H4 (cell line): ENCODE measurements at regions not wholly inside any gene's neighbourhood (a gene's known extent, or its start where the extent isn't known, plus 50 kb on each side); places are given as distances from the start of the nearest gene placed in this dataset.
"Not testable (repeated sequence)": the region's sequence is repeated elsewhere in the genome, so short reads cannot be mapped to it uniquely, and the experiment has no call there.

ENCODE experiments used
- DNase-seq: peaks from one replicate; pipeline ENCODE4 v3.0.0-alpha.2; 2015; ENCODE audit warnings: low spot score

DNA sequence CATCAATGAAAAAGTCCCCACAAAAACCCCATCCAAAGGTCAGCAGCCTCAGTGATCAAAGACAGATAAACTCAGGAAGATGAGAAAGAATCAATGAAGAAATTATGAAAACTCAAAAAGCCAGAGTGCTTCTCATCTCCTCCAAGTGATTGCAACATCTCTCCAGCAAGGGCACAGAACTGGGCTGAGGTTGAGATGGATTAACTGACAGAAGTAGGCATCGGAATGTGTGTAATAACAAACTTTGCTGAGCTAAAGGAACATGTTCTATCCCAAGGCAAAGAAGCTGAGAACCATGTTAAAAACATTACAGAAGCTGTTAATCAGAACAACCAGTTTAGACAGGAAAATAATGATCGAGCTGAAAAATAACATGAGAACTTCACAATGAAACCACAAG is 442.8 kb upstream of the SYT4 start:
- peak; percentile 4 for DNase-seq

DNA sequence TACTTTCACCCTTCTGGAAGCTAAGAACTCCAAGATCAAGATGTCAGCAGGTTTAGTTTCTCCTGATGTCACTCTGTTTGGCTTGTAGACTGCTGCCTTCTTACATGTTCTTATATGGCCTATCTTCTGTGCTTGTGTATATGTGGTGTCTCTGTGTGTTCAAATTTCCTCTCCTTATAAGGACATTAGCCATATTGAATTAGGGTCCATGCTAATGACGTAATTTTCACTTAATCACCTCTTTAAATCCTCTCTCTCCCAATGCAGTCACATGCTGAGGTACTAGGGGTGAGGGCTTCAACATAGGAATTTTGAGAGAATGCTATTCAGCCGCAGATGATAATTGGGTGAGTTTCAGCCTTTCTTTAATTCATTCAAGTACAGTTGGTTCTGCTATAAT is 458.3 kb upstream of the SYT4 start:
- DNase-seq, result peak; percentile 12

DNA sequence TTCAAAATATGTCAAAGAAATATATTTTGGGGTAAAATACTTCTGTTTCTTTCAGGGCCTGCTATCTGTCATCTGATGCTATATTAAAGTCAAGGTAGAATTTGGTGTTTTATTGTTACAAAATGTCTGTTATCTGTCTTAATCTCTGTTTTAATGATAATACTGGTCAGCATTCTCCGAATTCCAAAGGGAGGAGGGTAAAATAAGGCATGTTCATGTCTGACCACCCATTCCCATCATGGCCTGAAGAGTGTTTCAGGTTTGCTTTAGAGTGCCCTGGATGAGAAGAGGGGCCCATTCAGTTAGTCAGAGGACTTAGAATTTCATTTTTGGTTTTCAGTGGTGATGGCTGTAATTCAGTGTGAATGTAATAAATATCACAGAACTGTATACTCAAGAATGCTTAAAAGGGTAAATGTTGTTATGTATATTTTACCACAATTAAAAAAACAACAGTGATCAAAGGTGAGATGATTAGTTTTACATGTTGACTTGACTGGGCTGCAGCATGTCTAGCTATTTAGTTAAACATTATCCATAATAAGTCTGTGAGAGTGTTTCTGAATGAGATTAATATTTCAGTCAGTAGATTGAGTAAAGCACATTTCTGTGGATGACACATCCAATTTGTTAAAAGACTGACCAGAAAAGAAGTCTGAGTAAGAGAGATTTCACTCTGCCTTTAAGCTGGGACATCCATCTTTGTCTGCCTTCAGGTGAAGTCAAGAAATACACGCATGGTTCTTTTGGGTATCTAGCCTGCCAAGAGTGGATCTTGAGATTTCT is 467.9 kb upstream of the SYT4 start:
- no peak for DNase-seq

DNA sequence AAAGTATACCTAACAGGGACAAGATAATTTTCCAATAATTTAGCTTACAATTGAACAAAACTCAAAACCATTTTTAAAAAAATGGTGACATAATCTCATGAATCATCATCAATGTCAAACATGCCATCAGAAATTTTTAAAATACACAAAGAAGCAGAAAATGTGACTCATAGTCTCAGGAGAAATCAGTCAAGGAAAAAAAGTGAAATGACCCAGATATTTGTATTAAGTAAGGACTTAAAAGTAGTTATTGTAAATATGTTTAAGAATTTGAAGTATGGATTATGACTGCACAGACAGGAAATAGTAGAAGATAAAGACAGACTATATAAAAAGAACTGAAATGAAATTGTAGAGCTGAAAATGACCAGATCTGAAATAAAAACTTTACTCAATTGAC is 473.9 kb upstream of the SYT4 start:
- no peak for DNase-seq

DNA sequence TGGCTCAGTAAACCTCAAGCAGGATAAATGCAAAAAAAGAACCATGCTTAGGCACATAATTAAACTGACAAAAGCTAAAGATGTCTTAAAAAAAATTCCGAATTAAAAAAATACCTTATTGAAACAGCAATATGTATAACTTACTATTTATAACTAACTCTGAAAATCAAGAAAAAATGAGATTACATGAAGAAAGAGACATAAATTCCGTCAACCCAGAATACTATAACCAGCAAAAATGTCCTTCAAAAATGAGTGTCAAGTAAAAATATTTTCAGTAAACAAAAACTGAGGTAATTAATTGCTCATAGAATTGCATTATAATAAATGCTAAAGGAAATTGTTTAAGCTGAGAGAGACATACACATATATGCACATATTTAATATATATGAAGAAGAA is 474.5 kb upstream of the SYT4 start:
- DNase-seq, result no peak

DNA sequence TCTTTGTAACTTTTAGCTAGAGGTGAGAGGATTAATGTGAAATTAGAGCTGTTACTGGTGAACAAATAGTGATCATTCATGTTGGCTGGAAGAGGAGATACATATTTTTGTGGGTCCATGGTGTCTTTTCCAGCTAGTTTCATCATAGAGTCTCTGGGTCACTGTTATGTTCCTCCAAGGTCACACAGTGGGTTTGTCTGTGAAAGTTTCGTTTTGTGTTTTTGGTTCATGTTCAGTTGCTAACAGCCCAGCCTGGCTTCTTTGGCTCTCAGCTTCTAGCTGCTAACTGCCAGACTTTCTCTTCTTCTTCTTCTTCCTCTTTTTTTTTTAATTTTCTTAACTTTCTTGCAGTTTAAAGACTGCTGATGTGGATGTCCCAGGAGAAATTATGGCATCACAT is 480.0 kb upstream of the SYT4 start:
- DNase-seq, result no peak

DNA sequence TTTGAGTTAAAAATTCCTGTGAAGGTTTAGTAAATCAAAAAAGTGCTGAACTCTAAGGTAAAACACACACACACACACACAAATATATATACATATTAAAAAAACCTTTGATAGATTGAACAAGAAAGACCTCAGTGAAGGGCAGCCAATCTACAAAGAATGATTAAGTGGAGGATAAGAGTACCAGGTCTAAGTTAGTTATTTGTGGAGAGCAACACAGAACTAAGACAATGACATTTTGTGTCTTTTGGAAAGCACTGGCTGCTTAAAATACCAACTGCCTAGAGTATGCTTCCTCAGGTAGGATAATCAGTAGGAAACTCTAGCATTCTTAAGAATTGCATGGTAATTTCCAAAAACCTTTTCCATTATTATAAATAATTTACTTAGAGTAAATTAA is 481.4 kb upstream of the SYT4 start:
- DNase-seq, result no peak

DNA sequence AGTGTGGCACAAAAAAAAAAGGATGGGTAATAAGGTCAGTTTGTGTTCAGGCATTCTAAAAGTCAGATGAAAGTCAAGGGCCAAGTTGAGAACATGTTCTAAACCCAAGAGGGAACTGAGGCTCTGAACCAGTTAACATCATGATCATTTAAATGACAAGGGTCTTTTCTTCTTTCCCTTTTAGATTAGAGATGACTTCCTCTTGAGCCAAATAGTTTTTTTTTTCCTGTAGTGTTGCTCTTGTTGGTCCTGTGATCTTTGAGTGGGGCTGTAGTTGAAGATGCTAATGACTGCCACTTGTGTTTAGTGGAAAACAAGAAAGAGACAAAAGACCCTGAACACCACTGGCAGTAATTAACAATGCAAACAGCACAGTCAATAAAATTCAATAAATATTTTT is 482.7 kb upstream of the SYT4 start:
- DNase-seq, result no peak

DNA sequence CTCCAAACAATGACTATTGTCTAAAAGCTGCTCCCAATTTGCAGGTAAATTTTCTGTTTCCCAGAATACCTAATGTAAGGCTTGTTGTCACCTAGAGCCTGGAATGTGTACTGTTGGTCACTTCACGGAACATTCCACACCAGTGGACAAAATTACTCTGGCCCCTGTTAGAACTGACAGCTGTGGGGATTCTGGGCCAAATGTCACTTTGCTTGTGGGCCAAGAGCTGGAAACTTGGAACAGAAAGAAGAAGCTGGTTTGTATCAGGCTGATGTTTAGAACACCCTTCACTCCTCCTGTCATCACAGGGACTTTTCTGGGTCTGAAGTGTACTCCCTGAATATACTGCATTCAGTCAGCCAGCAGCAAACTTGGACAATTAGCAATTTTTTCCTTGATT is 495.6 kb upstream of the SYT4 start:
- no peak for DNase-seq

DNA sequence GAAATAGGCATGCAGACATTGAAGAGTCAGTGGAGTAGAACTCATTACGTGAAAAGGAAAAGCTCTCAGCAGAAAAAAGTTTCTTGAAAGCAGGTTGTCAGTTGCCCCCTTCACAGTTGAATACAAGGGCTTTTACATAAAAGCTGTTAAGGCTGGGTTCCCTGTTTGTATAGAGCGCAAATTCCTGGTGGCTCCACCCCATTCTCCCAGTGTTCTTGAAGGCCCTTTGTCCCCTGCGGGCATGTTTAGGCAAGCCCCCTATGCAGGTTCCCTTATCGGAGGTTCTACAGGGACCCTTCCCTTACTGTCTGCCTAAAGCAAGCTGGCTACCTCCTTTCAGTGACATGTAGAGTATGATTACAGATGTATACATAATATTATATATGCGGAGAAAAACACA is 497.2 kb upstream of the SYT4 start:
- no peak for DNase-seq

DNA sequence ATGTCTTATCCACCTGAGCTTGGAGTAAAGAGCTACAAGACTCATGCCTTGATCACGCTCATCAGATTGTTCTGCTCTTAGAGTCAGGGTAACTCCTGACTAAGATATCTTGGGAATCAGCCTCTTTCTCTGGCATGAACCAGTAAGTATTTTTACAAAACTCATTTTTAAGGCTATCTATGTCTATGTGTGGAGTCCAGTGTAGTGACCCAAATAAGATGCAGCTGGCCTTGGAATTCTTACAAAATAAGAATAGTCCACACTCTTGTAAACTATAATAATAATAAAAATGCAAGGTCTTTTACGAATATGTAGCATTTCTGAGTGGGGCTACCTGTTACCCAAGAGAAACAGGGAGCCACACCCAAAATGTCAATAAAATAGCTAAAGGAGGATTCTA is 498.3 kb upstream of the SYT4 start:
- no peak for DNase-seq

DNA sequence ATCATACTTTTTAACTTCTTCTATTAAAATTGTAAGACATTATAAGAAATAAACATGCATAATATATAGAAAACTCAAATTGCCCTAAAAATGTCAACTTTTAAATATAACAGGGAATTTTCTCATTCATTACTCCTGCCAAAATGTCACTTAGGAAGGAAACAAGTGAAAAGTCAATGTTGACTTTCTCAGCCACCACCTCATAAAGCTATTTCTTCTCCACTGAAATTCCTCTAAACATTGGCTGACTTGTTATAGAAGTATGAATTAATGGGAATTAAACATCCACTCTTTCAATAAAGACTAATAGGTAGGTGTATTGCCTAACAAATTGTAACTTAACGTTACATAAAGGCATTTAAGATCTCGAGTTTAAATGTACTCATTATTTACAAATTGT is 499.7 kb upstream of the SYT4 start:
- DNase-seq, result no peak

DNA sequence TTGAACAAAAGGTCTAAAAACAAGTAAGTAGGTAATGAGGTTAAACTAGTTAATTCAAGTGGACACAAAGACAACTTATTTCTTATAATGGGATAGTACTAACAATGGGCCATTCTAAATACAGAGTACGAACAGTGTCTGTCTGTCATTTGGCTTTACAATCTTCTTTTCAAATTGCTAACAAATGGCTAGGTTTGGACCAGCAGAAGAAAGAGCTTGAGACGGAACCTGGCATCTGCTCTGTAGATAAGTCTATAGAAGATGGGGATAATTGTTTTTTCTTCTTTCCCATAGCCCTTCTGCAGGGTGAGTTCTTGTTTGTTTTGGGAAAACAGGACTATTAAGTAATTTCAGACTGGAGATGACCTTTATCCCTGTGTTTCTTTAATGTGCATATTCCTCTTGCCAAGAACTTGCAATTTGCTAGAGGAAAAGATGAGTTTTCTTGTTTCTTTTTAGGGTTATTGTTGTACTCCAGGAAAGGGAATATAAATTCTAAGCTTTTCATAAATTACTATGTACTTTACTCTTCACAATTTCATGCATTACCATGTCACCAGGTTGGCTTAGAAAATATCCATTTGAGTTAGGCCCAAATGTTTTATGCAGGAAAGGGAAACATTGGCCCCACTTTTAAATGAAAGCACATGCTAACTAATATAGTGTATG is 500.5 kb upstream of the SYT4 start:
- DNase-seq, result no peak

DNA sequence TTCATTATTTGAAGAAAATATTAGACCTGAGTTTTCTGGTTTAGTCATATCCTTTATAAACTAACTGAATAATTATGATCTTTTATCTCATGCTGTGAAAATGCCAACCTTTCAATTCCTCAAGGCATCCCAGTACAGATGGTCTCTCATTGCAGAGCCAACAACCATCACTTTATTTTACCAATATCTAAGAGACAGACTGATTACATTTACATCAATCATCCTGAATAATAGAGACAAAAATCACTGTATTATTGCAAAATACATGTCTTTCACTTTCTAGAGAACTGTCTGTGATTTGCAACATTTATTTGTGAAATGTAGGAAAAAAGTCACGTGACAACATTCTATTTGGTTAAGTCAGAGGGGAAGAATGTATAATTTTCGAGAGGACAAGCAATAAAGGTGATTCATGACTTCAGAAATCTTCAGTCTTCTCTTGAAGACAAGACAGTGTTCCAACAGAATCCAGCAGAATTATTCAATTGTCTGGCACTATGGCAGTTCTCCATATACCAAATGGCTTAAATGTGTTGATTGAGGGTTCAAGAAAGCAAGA is 503.6 kb upstream of the SYT4 start:
- no peak for DNase-seq

DNA sequence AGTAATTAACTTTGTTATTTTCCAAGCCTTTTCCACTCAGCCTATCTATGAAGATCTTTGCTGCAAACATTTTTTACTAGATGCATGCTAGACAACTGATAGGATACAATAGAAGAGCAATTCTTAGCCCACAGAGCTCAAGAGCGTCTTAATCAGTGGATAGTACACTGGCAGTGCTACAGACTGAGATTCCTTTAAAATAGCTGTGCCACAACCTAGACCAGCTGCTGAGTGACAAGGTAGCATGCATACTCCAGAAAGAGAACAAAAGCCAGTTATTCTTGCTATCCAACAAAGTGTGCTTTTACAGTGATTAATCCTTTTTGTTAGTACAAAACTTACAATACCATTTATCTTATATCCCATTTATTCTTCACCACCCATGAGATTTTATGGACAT is 507.9 kb upstream of the SYT4 start:
- DNase-seq, result no peak

DNA sequence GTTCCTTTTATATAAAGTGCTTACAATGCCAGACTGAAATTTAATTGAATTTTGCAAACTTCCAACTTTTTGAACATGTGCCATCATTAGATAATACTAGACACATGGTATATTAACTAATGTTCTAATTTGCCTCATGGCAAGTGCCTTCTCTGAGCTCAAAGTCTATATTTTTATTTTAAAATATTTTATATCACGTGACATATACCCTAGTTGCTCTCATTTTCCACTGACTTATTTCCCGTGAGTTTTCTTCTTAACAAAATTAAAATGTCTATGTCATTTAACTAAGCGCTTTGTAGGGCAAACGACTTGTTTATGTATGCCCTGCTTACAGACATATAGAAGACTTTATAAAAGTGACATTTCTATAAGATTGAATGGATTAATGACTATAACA is 509.6 kb upstream of the SYT4 start:
- DNase-seq, result no peak

DNA sequence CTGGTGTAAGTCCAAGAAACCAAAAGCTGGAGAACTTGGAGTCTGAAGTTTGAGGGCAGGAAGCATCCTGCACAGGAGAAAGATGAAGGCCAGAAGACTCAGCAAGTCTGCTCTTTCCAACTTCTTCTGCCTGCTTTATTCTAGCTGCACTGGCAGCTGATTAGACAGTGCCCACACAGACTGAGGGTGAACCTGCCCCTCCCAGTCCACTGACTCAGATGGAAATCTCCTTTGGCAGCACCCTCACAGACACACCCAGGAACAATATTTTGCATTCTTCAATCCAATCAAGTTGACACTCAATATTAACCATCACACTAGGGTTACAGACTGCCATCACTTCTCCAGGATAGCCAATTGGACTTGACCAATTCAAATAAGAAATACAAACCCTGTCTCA is 510.4 kb upstream of the SYT4 start:
- DNase-seq, result not testable (repeated sequence)

DNA sequence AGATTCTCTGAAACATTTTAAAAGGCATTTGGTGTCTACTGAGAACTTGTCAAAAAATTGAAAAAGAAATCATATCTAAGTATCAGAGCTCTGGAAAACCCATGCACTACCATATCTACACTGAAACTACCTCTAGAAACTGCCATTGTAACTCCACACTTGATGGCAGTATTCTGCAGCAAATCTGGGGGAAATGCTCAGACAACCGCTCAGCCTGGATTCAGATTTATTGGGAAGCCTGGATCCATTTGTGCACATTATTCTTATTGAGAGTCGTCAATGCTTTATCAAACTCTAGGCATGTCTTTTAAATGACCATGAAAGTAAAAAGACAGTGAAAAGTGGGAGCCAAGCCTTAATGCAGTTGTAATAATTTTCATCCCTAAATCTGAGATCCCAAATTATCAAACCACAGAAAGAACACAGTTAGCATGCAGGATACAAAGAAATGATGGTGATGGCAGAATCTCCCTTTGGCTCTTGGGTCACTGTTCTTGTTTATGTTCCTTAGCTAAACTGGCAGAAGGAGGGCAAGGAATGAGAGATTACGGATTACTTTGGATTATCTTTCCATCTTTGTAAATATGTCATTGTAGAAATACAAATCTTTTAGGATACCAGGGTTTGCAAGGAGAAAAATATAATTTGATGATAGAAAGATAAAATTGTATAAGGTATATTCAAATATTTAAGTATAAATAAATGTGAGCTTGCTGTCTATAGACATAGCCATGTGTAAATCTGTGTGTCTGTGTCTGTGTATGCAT is 512.1 kb upstream of the SYT4 start:
- no peak for DNase-seq

DNA sequence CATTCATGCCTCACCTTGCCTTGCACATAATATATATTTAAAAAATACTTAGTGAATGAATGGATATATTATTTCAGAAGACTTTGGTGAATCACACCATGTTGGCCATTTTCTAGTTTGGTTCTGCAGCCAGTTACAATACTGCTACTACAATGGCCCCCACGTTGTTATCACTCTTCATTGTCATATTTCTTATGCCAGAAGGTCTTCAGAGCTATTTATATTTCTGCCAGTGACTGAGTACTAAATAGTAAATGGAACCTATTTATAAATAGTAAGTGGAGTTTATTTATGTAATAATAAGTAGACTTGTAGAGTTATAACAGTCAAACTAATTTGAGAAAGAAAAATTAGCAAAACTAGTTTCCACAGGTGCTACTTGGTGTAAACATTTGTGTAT is 516.6 kb upstream of the SYT4 start:
- DNase-seq, result no peak

DNA sequence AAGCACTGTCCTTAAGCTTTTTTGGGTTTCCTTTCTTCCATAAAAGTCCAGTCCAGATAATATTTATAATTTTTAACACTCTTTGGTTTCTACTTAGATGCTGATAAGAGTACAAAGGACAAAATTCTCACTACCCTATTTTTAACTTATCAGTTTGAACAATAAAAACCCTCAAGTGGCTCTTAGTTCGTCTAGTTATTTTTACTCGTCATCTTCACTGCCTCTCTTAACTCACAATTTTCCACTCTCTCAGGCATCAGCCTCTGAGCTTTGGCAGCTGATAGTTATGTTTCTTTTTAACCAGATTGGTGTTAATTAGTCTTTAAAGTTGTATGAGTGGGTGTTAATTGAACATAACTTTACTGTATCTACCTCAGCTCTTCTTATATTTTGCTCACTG is 517.1 kb upstream of the SYT4 start:
- DNase-seq, result no peak

DNA sequence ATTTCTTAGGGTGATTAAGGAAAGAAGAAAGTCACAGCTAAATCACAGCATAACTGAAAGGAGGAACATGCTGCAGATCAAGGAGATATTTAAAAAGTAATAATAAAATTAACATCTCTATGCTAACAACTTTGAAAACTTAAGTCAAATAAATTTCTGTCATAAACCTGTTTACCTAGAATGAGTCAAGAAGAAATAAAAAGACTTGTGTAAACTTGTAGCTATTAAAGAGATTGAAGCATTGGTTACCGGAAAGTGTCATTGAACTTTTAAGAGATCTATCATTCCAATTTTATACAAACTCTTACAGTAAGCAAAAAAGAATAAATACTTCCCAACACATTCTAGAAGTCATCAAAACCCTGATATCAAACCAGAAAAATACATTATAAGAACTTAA is 520.1 kb upstream of the SYT4 start:
- DNase-seq, result no peak

DNA sequence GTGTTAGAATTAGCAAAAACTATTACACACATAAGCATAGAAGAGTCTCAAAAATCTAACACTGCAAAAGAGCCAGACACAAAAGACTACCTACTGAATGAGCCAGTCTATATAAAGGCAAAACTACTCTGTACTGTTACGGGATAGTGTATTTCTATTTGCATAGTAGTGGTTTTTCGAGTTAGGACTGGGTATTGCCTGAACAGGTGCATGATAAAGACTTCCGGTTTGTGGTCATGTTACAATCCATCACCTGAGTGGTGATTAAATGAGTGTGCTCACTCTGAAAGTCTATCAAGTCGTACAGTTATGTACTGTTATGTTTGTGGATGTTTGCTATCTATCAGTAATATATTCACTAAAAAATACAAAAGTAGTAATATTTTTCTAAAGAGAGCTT is 523.3 kb upstream of the SYT4 start:
- no peak for DNase-seq
